H9 (cell line): ENCODE measurements at regions not wholly inside any gene's neighbourhood (a gene's known extent, or its start where the extent isn't known, plus 50 kb on each side); places are given as distances from the start of the nearest gene placed in this dataset.

ENCODE experiments used
- DNase-seq: peaks from one replicate; pipeline ENCODE4 v3.0.0-alpha.2; 2017
- H2AFZ ChIP-seq: one replicate; pipeline ENCODE4 v1.6.1; 2013; ENCODE audit warnings: mild to moderate bottlenecking, low read length, control low read depth, moderate library complexity
- H2AK5ac ChIP-seq: 2 replicates; pipeline ENCODE4 v1.6.1; 2013; ENCODE audit warnings: low read length, control low read depth, mixed read lengths; ENCODE audit not compliant: insufficient read length
- H2BK120ac ChIP-seq: one replicate; pipeline ENCODE4 v1.6.1; 2013; ENCODE audit warnings: low read depth, mild to moderate bottlenecking, low read length, control low read depth, inconsistent platforms; ENCODE audit not compliant: poor library complexity, severe bottlenecking
- H2BK12ac ChIP-seq: 2 replicates; pipeline ENCODE4 v1.6.1; 2013; ENCODE audit warnings: low read length, control low read depth, mixed read lengths, low read depth; ENCODE audit not compliant: insufficient read length
- H2BK15ac ChIP-seq: 2 replicates; pipeline ENCODE4 v1.6.1; 2013; ENCODE audit warnings: low read depth, low read length, control low read depth
- H2BK20ac ChIP-seq: one replicate; pipeline ENCODE4 v1.6.1; 2013; ENCODE audit warnings: low read depth, mild to moderate bottlenecking, low read length, control low read depth, inconsistent platforms; ENCODE audit not compliant: poor library complexity, severe bottlenecking
- H2BK5ac ChIP-seq: 2 replicates; pipeline ENCODE4 v1.6.1; 2013; ENCODE audit warnings: low read length, control low read depth, mixed read lengths; ENCODE audit not compliant: insufficient read length
- H3K14ac ChIP-seq: 2 replicates; pipeline ENCODE4 v1.6.1; 2013; ENCODE audit warnings: low read length, control low read depth; ENCODE audit not compliant: insufficient read depth
- H3K18ac ChIP-seq: 2 replicates; pipeline ENCODE4 v1.6.1; 2013; ENCODE audit warnings: low read depth, mild to moderate bottlenecking, mixed read lengths, low read length, control low read depth; ENCODE audit not compliant: insufficient read length
- H3K23ac ChIP-seq: 2 replicates; pipeline ENCODE4 v1.6.1; 2013; ENCODE audit warnings: low read length, control low read depth, mixed read lengths, low read depth; ENCODE audit not compliant: insufficient read length
- H3K23me2 ChIP-seq: 2 replicates; pipeline ENCODE4 v1.6.1; 2013; ENCODE audit warnings: low read depth, mild to moderate bottlenecking, mixed read lengths, low read length, control low read depth; ENCODE audit not compliant: insufficient read length, poor library complexity, severe bottlenecking
- H3K27ac ChIP-seq: 2 replicates; pipeline ENCODE4 v1.5.1; 2013; ENCODE audit warnings: low read length, control low read depth, mixed read lengths, low read depth; ENCODE audit not compliant: insufficient read length
- H3K27me3 ChIP-seq: 2 replicates; pipeline ENCODE4 v1.6.1; 2013; ENCODE audit warnings: low read length, control low read depth, inconsistent platforms; ENCODE audit not compliant: insufficient read depth
- H3K4ac ChIP-seq: 2 replicates; pipeline ENCODE4 v1.6.1; 2013; ENCODE audit warnings: low read depth, mild to moderate bottlenecking, control low read depth, inconsistent platforms, low read length, moderate library complexity
- H3K4me1 ChIP-seq: 2 replicates; pipeline ENCODE4 v1.6.1; 2013; ENCODE audit warnings: low read length, control low read depth, inconsistent platforms; ENCODE audit not compliant: insufficient read depth
- H3K4me2 ChIP-seq: 2 replicates; pipeline ENCODE4 v1.6.1; 2013; ENCODE audit warnings: low read length, control low read depth, mixed read lengths; ENCODE audit not compliant: insufficient read length, insufficient read depth
- H3K56ac ChIP-seq: 2 replicates; pipeline ENCODE4 v1.6.1; 2013; ENCODE audit warnings: low read depth, mild to moderate bottlenecking, mixed read lengths, low read length, control low read depth; ENCODE audit not compliant: insufficient read length
- H3K79me1 ChIP-seq: 2 replicates; pipeline ENCODE4 v1.6.1; 2013; ENCODE audit warnings: low read depth, mild to moderate bottlenecking, moderate library complexity, low read length, control low read depth, inconsistent platforms; ENCODE audit not compliant: insufficient read depth, poor library complexity, severe bottlenecking
- H3K79me2 ChIP-seq: 2 replicates; pipeline ENCODE4 v1.6.1; 2013; ENCODE audit warnings: low read length, control low read depth, inconsistent platforms; ENCODE audit not compliant: insufficient read depth
- H3K9ac ChIP-seq: 2 replicates; pipeline ENCODE4 v1.6.1; 2013; ENCODE audit warnings: low read length, control low read depth, mixed read lengths; ENCODE audit not compliant: insufficient read length; ENCODE audit errors: extremely low read depth
- H3K9me3 ChIP-seq: one replicate; pipeline ENCODE4 v1.6.1; 2013; ENCODE audit warnings: low read depth, low read length, inconsistent platforms; ENCODE audit not compliant: control insufficient read depth
- H3T11ph ChIP-seq: one replicate; pipeline ENCODE4 v1.6.1; 2013; ENCODE audit warnings: mild to moderate bottlenecking, low read length, control low read depth, inconsistent platforms
- H4K20me1 ChIP-seq: one replicate; pipeline ENCODE4 v1.6.1; 2013; ENCODE audit not compliant: control insufficient read depth, insufficient read length, insufficient read depth
- H4K5ac ChIP-seq: 2 replicates; pipeline ENCODE4 v1.6.1; 2013; ENCODE audit warnings: low read depth, mild to moderate bottlenecking, mixed read lengths, low read length, control low read depth; ENCODE audit not compliant: insufficient read length
- H4K8ac ChIP-seq: replicated peaks from 2 replicates; pipeline ENCODE4 v1.6.1; 2013; ENCODE audit warnings: low read length, control low read depth, mixed read lengths, low read depth; ENCODE audit not compliant: insufficient read length
- H4K91ac ChIP-seq: 2 replicates; pipeline ENCODE4 v1.6.1; 2013; ENCODE audit warnings: low read depth, mild to moderate bottlenecking, moderate library complexity, mixed read lengths, low read length, control low read depth; ENCODE audit not compliant: insufficient read length
- H3K27ac Mint-ChIP-seq, 3 experiments: 2 replicates in 2 of 3; 3 replicates in 1 of 3; pipeline ENCODE4 v1.8.0; 2020 to 2021; ENCODE audit warnings: mixed read lengths in 3 of 3, mild to moderate bottlenecking in 1 of 3, moderate library complexity in 1 of 3
- H3K27me3 Mint-ChIP-seq: 2 replicates; pipeline ENCODE4 v1.8.0; 2021; ENCODE audit warnings: low read depth, mild to moderate bottlenecking, moderate library complexity, mixed read lengths
- H3K36me3 Mint-ChIP-seq, 3 experiments: 2 replicates in 2 of 3; 3 replicates in 1 of 3; pipeline ENCODE4 v1.8.0; 2020 to 2021; ENCODE audit warnings: low read depth in 3 of 3, mixed read lengths in 3 of 3; ENCODE audit not compliant: insufficient read depth in 1 of 3
- H3K4me1 Mint-ChIP-seq, 2 experiments: 2 replicates each; pipeline ENCODE4 v1.8.0; 2020; ENCODE audit warnings: mixed read lengths in 2 of 2
- H3K4me3 Mint-ChIP-seq, 2 experiments: 2 replicates in 1 of 2; 3 replicates in 1 of 2; pipeline ENCODE4 v1.8.0; 2020 to 2021; ENCODE audit warnings: mild to moderate bottlenecking in 2 of 2, mixed read lengths in 2 of 2, moderate library complexity in 1 of 2
- H3K9me3 Mint-ChIP-seq, 2 experiments: 2 replicates in 1 of 2; 3 replicates in 1 of 2; pipeline ENCODE4 v1.8.0; 2020; ENCODE audit warnings: mild to moderate bottlenecking in 2 of 2, mixed read lengths in 2 of 2, moderate library complexity in 1 of 2
- CTCF ChIP-seq: fragments of 200-600 bp; sonication (generic); conservative IDR thresholded peaks from 3 replicates; pipeline ENCODE4 v1.8.0; 2021; ENCODE audit warnings: antibody characterized with exemption, mild to moderate bottlenecking

DNA sequence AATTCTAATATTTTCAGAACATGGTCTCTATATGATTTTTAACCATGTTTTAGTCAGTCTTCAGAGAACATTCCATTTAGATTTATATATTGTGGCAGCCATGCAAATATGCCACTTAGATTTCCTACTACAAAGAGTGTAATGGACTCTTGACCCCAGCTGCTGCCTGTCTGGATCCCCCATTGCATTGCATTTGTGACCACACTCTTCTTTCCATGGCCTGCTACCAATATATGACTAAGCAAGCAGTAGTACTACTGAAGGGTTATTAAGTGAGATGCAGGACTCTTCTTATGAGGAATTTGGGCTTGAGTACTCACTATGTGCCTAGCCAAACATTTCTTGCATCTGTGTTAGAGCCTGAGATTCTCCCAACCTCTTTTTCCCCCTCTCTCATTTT is 306.8 kb downstream of the PDHA2 start:
- Mint-ChIP-seq H3K4me1 (no peaks in the 10 kb centered on the region), H3K36me3 (no peaks in the 10 kb centered on the region; a peak in 1 of 7 replicates), H3K9me3 (peaks cover 0 to 2% of the 10 kb centered on the region in 2 experiments; a peak in 1 of 5 replicates), H3K27me3 (no peaks in the 10 kb centered on the region), H3K27ac (peak overlapping the region in 1 of 3 experiments; percentile 26; a peak in 1 of 7 replicates), H3K4me3 (no peak overlapping the region)
- Histone ChIP-seq H4K20me1 (no peaks in the 10 kb centered on the region), H3T11ph (no peak overlapping the region), H3K23ac (no peak overlapping the region), H3K27me3 (no peaks in the 10 kb centered on the region), H2BK120ac (no peak overlapping the region), H3K79me1 (no peaks in the 10 kb centered on the region), H3K56ac (no peak overlapping the region), H2BK15ac (no peak overlapping the region), H3K4me1 (no peaks in the 10 kb centered on the region), H4K5ac (no peak overlapping the region), H4K8ac (no peak overlapping the region), H2AFZ (no peak overlapping the region), H3K14ac (no peak overlapping the region), H3K9me3 (no peaks in the 10 kb centered on the region), H3K18ac (no peak overlapping the region), H3K27ac (no peak overlapping the region), H4K91ac (no peak overlapping the region), H2BK12ac (no peak overlapping the region), H3K4ac (no peak overlapping the region), H3K79me2 (no peaks in the 10 kb centered on the region), H3K23me2 (no peaks in the 10 kb centered on the region), H3K9ac (no peak overlapping the region), H2BK20ac (no peak overlapping the region), H2BK5ac (no peak overlapping the region), H3K4me2 (no peak overlapping the region), H2AK5ac (no peak overlapping the region)
- no peak for DNase-seq
- TF ChIP-seq CTCF = no peak
